A549 (cell line): ENCODE measurements at regions not wholly inside any gene's neighbourhood (a gene's known extent, or its start where the extent isn't known, plus 50 kb on each side); places are given as distances from the start of the nearest gene placed in this dataset.

Experiments
- ATAC-seq, 2 experiments: fragments of 200-7000 bp in 1 of 2; fragments of >200 bp in 1 of 2; cut with Nextera tagmentation in 1 of 2; cut with Tn5 transposase in 1 of 2; 3 replicates each; pipeline versions ENCODE4 v1.8.0 to v1.9.1; 2018 to 2020; ENCODE audit warnings: mild to moderate bottlenecking in 1 of 2, moderate library complexity in 1 of 2
- CTCF ChIA-PET: fragments of 300-600 bp; sonication (Branson Sonifier 250); formaldehyde crosslinking; extraction: SDS; loops from one replicate; lab custom pipeline; 2021; ENCODE audit warnings: antibody characterized with exemption, inconsistent platforms; lab: Yijun Ruan, JAX
- POLR2A ChIA-PET: fragments of 350-600 bp; formaldehyde crosslinking; extraction: SDS; loops from one replicate; lab custom pipeline; 2021; ENCODE audit warnings: antibody characterized with exemption, inconsistent platforms; lab: Yijun Ruan, JAX
- DNase-seq, 2 experiments: peaks; one replicate each; pipeline versions ENCODE4 v3.0.0 to v3.0.0-alpha.2; 2011 to 2016; ENCODE audit warnings: low read depth in 1 of 2, low spot score in 1 of 2
- FAIRE-seq: peaks from 2 replicates; lab custom pipeline; 2011; peaks lifted over from hg19 to GRCh38; lab: Jason Lieb, UNC
- H3K27ac ChIP-seq, 2 experiments: fragments of >200 bp; sonication (Bioruptor Twin); formaldehyde crosslinking; 3 replicates each; pipeline ENCODE4 v1.5.1; 2016 to 2017
- H3K4me1 ChIP-seq: fragments of >200 bp; sonication (Bioruptor Twin); formaldehyde crosslinking; 3 replicates; pipeline ENCODE4 v1.6.1; 2016
- H3K4me2 ChIP-seq: fragments of >200 bp; sonication (Bioruptor Twin); formaldehyde crosslinking; 3 replicates; pipeline ENCODE4 v1.6.1; 2016
- H3K4me3 ChIP-seq: fragments of >200 bp; sonication (Bioruptor Twin); formaldehyde crosslinking; 3 replicates; pipeline ENCODE4 v1.5.1; 2016
- H3K9me3 ChIP-seq: fragments of >200 bp; sonication (Bioruptor Twin); formaldehyde crosslinking; 3 replicates; pipeline ENCODE4 v1.6.1; 2016
- BCL3 ChIP-seq: fragments of >200 bp; sonication (Bioruptor Twin); formaldehyde crosslinking; IDR thresholded peaks from 3 replicates; pipeline ENCODE4 v1.6.1; 2016
- CBX2 ChIP-seq: fragments of 200-600 bp; sonication (generic); IDR thresholded peaks from 2 replicates; pipeline ENCODE4 v1.6.1; 2016; ENCODE audit warnings: low read depth, mild to moderate bottlenecking, borderline replicate concordance
- CEBPB ChIP-seq, 2 experiments: fragments of >200 bp in 1 of 2; sonication (Bioruptor Twin) in 1 of 2; formaldehyde crosslinking in 1 of 2; IDR thresholded peaks; 2 replicates each; pipeline ENCODE4 v1.6.1; 2012 to 2016
- CHD4 ChIP-seq: fragments of 200-600 bp; sonication (generic); IDR thresholded peaks from 2 replicates; pipeline ENCODE4 v1.6.1; 2016; ENCODE audit warnings: antibody characterized with exemption, mild to moderate bottlenecking, borderline replicate concordance
- EHMT2 ChIP-seq: fragments of 200-600 bp; sonication (generic); IDR thresholded peaks from 2 replicates; pipeline ENCODE4 v1.6.1; 2016; ENCODE audit warnings: antibody characterized with exemption, low read depth, mild to moderate bottlenecking, moderate library complexity
- EP300 ChIP-seq, 2 experiments: fragments of >200 bp; sonication (Bioruptor Twin); formaldehyde crosslinking; IDR thresholded peaks; 2 replicates in 1 of 2; 3 replicates in 1 of 2; pipeline ENCODE4 v1.6.1; 2016 to 2017
- HEYL ChIP-seq: fragments of 250-450 bp; sonication (Bioruptor Pico); IDR thresholded peaks from 2 replicates; pipeline ENCODE4 v1.8.0; 2021; ENCODE audit warnings: mild to moderate bottlenecking, moderate library complexity
- HOXA7 ChIP-seq: fragments of 250-450 bp; sonication (Bioruptor Pico); IDR thresholded peaks from 2 replicates; pipeline ENCODE4 v1.5.0; 2020; ENCODE audit warnings: mild to moderate bottlenecking, moderate library complexity
- JUN ChIP-seq, 2 experiments: fragments of >200 bp; sonication (Bioruptor Twin); formaldehyde crosslinking; IDR thresholded peaks; 2 replicates in 1 of 2; 3 replicates in 1 of 2; pipeline ENCODE4 v1.6.1; 2016 to 2017
- JUNB ChIP-seq: fragments of >200 bp; sonication (Bioruptor Twin); formaldehyde crosslinking; IDR thresholded peaks from 2 replicates; pipeline ENCODE4 v1.6.1; 2016
- MAFK ChIP-seq: fragments of 450-650 bp; IDR thresholded peaks from 2 replicates; pipeline ENCODE4 v1.6.1; 2014; ENCODE audit not compliant: partially characterized antibody
- MAZ ChIP-seq: fragments of 150-350 bp; IDR thresholded peaks from 2 replicates; pipeline ENCODE4 v1.6.1; 2014; ENCODE audit warnings: antibody characterized with exemption, low read depth, low read length, borderline replicate concordance
- NFE2L2 ChIP-seq: fragments of 150-350 bp; conservative IDR thresholded peaks from 2 replicates; pipeline ENCODE4 v1.6.1; 2014; ENCODE audit warnings: low read length
- NPAS2 ChIP-seq: fragments of 250-450 bp; sonication (Bioruptor Pico); IDR thresholded peaks from 2 replicates; pipeline ENCODE4 v1.8.0; 2022; ENCODE audit warnings: mild to moderate bottlenecking, moderate library complexity, borderline replicate concordance
- POLR2A ChIP-seq: IDR thresholded peaks from 2 replicates; pipeline ENCODE4 v1.6.1; 2012; ENCODE audit warnings: mild to moderate bottlenecking, low read length
- POLR2AphosphoS2 ChIP-seq: conservative IDR thresholded peaks from 2 replicates; pipeline ENCODE4 v1.6.1; 2012; ENCODE audit warnings: low read length, improper control_type of control experiment, inconsistent platforms
- RCOR1 ChIP-seq: fragments of 150-350 bp; IDR thresholded peaks from 2 replicates; pipeline ENCODE4 v1.6.1; 2014; ENCODE audit warnings: antibody characterized with exemption, low read length, low read depth
- ZC3H11A ChIP-seq: fragments of 450-650 bp; IDR thresholded peaks from 2 replicates; pipeline ENCODE4 v1.6.1; 2014; ENCODE audit warnings: antibody characterized with exemption, mild to moderate bottlenecking
- ZNF302 ChIP-seq: fragments of 250-450 bp; sonication (Bioruptor Pico); IDR thresholded peaks from 2 replicates; pipeline ENCODE4 v1.9.0; 2021; ENCODE audit warnings: inconsistent platforms, mild to moderate bottlenecking, moderate library complexity
- WGBS: methylation state at CpG from one replicate; pipeline ENCODE4 v1.1.6; 2017; ENCODE audit errors: missing lambda C conversion rate; 5-methylcytosine and 5-hydroxymethylcytosine counted together
- TF ChIP-seq, protein P1 (sequence below): fragments of 250-450 bp; sonication (Bioruptor Pico); IDR thresholded peaks from 2 replicates; pipeline ENCODE4 v1.5.0; 2021; ENCODE audit warnings: mild to moderate bottlenecking, moderate library complexity, borderline replicate concordance
- TF ChIP-seq, protein P2 (sequence below): IDR thresholded peaks from 2 replicates; pipeline ENCODE4 v1.6.1; 2012
- TF ChIP-seq, protein P3 (sequence below): fragments of 250-450 bp; sonication (Bioruptor Pico); IDR thresholded peaks from 2 replicates; pipeline ENCODE4 v1.5.0; 2020; ENCODE audit warnings: low read depth, mild to moderate bottlenecking, moderate library complexity
- TF ChIP-seq, protein P4 (sequence below): fragments of 200-600 bp; sonication (generic); IDR thresholded peaks from 2 replicates; pipeline ENCODE4 v1.6.1; 2016; ENCODE audit warnings: antibody characterized with exemption, mild to moderate bottlenecking, moderate library complexity
- TF ChIP-seq, protein P5 (sequence below): fragments of 150-350 bp; IDR thresholded peaks from 2 replicates; pipeline ENCODE4 v1.6.1; 2014; ENCODE audit warnings: low read depth, mild to moderate bottlenecking, low read length

- Histone ChIP-seq H3K4me2 (no peak overlapping the region), H3K27ac (no peak overlapping the region), H3K9me3 (no peaks in the 10 kb centered on the region), H3K4me3 (no peak overlapping the region), H3K4me1 (no peaks in the 10 kb centered on the region)
- WGBS: 11% methylated on average over 1 of the region's 1 CpG
- ATAC-seq: no peak
- ChIA-PET CTCF (no interaction called here), POLR2A (no interaction called here)
- no peak for FAIRE-seq
- peak; percentile 85 for TF ChIP-seq NFE2L2
- TF ChIP-seq MAFK: peak; percentile 90
- no peak for TF ChIP-seq RCOR1
- peak in 1 of 2 experiments; percentile 4 for DNase-seq
Observed at GRCh38 chr18:27645929-27646328, 460.8 kb upstream of the CHST9 start.

DNA sequence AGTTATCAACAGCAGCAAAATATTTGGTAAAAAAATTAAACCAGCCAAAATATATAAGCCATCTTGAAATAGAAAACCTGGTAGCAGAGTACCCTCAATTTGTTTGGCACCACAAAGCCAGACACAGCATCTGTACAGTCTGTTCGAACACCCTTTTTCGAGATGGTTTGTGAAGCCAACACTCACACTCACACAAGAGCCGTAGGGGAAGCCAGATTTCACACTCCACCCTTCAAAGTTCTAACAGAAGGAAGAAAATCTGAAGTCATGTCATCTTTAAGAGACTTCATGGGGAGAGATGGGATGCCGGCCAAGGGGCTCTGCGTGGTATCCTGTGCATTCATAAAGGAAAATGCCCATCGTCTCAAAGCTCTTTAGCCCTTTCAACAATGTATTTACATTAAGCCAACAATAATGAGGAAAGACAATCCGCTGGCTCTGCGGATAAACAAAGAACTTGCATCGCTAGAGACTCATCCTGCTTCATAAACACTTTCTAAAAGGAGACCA lies 451.5 kb upstream of the CHST9 start:
- no peaks in the 10 kb centered on the region for H3K9me3 ChIP-seq
- ChIA-PET POLR2A (no interaction called here), CTCF (no interaction called here)
- ATAC-seq: no peak
- H3K4me1 ChIP-seq: no peaks in the 10 kb centered on the region
- DNase-seq: no peak
- TF ChIP-seq JUNB (no peak), POLR2AphosphoS2 (no peak), HEYL (CRISPR knock-in tag) (no peak)
- 19% methylated on average over 9 of the region's 9 CpGs for WGBS
- H3K4me2 ChIP-seq: no peak overlapping the region
- FAIRE-seq: no peak
- no peak overlapping the region for H3K27ac ChIP-seq
- no peak overlapping the region for H3K4me3 ChIP-seq

DNA sequence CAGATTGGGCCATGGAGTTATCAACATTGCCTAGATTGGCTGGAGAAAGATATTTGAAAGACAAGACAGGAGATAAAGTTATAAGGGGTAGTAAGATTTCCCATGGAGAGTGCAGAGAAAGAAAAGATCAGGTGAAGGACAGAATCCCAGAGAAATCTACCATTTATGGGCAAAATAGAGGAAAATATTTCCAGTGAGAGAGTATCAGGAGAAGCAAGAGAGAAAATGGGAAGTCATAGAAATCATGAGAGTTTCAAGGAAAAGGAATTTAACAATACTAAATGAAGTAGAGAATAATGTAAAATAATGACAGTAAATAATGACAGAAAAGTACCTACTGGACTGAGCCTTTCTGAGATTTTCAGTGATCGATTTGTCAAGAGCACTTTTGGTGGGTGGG lies 447.6 kb upstream of the CHST9 start:
- Histone ChIP-seq H3K9me3 (no peaks in the 10 kb centered on the region), H3K4me3 (no peak overlapping the region), H3K27ac (no peak overlapping the region), H3K4me2 (no peak overlapping the region), H3K4me1 (no peaks in the 10 kb centered on the region)
- CTCF ChIA-PET: no interaction called here
- POLR2A ChIA-PET: no interaction called here
- TF ChIP-seq, protein P1, sequence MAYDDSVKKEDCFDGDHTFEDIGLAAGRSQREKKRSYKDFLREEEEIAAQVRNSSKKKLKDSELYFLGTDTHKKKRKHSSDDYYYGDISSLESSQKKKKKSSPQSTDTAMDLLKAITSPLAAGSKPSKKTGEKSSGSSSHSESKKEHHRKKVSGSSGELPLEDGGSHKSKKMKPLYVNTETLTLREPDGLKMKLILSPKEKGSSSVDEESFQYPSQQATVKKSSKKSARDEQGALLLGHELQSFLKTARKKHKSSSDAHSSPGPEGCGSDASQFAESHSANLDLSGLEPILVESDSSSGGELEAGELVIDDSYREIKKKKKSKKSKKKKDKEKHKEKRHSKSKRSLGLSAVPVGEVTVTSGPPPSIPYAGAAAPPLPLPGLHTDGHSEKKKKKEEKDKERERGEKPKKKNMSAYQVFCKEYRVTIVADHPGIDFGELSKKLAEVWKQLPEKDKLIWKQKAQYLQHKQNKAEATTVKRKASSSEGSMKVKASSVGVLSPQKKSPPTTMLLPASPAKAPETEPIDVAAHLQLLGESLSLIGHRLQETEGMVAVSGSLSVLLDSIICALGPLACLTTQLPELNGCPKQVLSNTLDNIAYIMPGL (CRISPR knock-in tag): no peak
- TF ChIP-seq POLR2AphosphoS2 (no peak), HOXA7 (CRISPR knock-in tag) (no peak), CHD4 (no peak), CEBPB (IDR thresholded peaks at IDR 0.05) (no peak), ZNF302 (no peak), EHMT2 (no peak), NPAS2 (no peak), ZC3H11A (no peak), MAZ (no peak), BCL3 (no peak), EP300 (IDR thresholded peaks at IDR 0.05) (no peak), POLR2A (no peak), CBX2 (no peak), JUN (IDR thresholded peaks at IDR 0.05) (no peak)
- TF ChIP-seq, protein P2, sequence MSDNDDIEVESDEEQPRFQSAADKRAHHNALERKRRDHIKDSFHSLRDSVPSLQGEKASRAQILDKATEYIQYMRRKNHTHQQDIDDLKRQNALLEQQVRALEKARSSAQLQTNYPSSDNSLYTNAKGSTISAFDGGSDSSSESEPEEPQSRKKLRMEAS: no peak
- TF ChIP-seq, protein P3, sequence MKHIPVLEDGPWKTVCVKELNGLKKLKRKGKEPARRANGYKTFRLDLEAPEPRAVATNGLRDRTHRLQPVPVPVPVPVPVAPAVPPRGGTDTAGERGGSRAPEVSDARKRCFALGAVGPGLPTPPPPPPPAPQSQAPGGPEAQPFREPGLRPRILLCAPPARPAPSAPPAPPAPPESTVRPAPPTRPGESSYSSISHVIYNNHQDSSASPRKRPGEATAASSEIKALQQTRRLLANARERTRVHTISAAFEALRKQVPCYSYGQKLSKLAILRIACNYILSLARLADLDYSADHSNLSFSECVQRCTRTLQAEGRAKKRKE: no peak
- TF ChIP-seq, protein P4, sequence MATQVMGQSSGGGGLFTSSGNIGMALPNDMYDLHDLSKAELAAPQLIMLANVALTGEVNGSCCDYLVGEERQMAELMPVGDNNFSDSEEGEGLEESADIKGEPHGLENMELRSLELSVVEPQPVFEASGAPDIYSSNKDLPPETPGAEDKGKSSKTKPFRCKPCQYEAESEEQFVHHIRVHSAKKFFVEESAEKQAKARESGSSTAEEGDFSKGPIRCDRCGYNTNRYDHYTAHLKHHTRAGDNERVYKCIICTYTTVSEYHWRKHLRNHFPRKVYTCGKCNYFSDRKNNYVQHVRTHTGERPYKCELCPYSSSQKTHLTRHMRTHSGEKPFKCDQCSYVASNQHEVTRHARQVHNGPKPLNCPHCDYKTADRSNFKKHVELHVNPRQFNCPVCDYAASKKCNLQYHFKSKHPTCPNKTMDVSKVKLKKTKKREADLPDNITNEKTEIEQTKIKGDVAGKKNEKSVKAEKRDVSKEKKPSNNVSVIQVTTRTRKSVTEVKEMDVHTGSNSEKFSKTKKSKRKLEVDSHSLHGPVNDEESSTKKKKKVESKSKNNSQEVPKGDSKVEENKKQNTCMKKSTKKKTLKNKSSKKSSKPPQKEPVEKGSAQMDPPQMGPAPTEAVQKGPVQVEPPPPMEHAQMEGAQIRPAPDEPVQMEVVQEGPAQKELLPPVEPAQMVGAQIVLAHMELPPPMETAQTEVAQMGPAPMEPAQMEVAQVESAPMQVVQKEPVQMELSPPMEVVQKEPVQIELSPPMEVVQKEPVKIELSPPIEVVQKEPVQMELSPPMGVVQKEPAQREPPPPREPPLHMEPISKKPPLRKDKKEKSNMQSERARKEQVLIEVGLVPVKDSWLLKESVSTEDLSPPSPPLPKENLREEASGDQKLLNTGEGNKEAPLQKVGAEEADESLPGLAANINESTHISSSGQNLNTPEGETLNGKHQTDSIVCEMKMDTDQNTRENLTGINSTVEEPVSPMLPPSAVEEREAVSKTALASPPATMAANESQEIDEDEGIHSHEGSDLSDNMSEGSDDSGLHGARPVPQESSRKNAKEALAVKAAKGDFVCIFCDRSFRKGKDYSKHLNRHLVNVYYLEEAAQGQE: no peak
- TF ChIP-seq, protein P5, sequence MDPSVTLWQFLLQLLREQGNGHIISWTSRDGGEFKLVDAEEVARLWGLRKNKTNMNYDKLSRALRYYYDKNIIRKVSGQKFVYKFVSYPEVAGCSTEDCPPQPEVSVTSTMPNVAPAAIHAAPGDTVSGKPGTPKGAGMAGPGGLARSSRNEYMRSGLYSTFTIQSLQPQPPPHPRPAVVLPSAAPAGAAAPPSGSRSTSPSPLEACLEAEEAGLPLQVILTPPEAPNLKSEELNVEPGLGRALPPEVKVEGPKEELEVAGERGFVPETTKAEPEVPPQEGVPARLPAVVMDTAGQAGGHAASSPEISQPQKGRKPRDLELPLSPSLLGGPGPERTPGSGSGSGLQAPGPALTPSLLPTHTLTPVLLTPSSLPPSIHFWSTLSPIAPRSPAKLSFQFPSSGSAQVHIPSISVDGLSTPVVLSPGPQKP: no peak
- FAIRE-seq (no peak), ATAC-seq (no peak), DNase-seq (no peak)
- 0% methylated on average over 1 of the region's 1 CpG for WGBS
